ENCODE measurements at regions not wholly inside any gene's neighbourhood (a gene's known extent, or its start where the extent isn't known, plus 50 kb on each side); places are given as distances from the start of the nearest gene placed in this dataset.
"Not testable (repeated sequence)": the region's sequence is repeated elsewhere in the genome, so short reads cannot be mapped to it uniquely, and the experiment has no call there.

DNA sequence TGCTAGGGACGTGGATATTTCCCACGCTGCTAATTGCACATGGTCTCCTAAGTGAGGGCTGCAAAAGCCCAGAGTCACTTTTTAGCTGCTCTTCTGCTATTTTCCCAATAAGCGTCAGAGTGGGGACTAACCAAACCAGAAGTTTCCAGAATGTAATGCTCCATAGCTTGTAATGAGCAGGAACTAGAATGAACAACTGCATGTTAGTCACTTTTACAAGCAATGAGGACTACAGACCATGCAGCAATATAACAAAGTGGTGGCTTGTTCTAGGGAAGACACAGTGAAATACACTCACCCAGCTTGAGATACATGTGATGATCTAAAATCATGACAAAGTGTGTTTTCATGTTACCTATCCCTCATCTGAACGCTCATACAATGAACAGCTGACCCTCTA is 314.1 kb upstream of the SGK1 start:
- DNase-seq, result no peak

DNA sequence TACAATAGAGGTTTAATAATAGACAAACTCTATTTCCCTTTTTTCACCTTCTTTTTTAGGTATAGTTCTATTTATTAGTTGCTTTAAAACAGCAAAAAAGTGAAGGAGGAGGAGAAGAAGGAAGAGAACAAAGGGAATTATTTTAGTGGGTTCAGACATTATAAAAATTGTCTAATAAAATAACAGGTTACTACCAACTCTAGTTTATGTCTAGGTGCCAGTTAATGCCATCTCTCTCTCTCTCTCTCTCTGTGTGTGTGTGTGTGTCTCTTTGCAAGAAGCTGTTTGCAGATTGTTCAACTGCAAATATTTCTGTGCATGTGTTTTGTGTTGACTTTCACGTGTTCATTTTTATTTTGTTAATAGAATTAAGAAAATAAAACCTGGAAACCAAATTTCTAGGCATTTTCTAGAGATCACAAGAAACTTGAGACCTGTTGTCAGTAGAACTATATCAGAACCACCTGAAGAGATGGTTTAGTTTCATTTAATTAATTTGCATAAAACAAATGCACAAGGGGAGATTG is 313.5 kb upstream of the SGK1 start:
- DNase-seq, result no peak

DNA sequence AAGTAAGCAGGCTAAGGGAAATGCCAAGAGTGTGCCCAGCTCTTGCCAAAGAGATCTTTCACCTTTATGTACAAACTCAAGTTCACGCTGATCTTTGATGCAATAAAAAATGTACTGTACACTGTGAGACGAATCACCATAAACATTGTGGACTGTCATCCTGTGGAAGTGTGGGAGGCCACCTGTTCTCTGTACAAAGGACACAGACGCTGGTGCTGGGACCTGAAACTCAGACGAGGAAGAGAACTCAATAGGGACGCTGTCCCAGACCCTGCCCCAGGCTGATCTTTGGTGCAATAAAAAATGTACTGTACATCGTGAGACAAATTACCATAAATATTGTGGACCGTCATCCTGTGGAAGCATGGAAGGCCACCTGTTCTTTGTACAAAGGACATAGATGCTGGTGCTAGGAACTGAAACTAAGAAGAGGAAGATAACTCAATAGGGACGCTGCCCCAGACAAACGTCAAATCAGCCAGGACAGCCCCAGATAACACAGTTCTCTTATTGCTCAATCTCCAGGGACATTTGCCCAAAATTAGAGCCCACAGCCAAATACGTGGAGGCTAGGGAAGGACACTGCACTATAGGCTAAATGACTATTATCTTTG is 312.7 kb upstream of the SGK1 start:
- DNase-seq, result no peak

DNA sequence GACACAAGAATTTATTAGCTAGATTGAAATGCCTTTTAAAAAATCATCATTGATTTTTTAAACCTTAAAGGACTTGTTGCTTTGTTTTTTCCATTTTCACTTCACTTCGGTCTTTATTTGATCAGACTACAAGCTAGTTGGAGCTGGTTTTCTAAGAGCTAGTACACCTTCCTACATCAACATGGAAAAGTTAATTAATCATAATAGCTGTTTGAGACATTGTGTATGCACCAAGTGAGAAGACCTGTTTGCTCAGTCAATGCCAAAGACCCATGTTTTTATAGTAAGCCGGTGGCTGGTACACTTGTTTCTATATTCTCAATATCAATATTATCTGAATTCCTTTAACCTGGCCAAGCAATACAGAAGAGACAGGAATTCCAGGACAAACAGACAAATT is 310.2 kb upstream of the SGK1 start:
- no peak for DNase-seq

DNA sequence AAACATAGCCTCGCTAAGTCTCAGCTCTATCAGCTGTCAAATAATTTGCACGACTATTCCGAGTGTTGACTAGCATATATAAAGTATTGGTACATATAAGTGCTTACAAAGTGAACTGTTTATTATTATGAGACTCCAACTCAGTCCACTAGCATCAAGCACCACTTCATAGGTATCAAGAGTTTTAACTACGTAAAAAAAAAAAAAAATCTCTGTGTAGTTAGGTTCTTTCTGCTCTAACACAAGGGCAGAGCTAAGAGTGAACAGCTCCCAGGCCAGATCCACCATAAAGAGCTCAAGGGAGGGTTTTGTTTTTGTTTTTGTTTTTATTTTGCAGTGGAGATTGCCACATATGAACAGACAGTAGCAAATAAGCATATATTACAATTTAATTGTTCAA is 309.8 kb upstream of the SGK1 start:
- no peak for DNase-seq

DNA sequence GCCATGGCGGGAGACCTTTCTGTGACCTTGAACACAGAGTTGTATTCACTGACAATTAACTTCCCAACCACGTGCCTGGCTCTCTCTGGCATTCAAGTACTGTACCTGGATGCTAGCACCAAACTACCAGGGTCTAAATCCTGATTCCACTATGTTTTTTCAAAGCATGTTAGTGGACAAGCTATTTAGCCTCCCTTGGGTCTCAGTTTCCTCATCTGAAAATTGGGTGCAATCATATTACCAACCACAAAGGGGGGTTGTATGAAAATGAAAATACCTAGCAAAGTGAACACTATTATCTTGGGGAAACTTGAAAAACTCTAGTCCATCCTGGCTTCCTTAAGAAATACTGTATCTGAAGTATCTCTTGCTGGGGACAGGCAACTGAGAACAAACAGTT is 308.7 kb upstream of the SGK1 start:
- no peak for DNase-seq

DNA sequence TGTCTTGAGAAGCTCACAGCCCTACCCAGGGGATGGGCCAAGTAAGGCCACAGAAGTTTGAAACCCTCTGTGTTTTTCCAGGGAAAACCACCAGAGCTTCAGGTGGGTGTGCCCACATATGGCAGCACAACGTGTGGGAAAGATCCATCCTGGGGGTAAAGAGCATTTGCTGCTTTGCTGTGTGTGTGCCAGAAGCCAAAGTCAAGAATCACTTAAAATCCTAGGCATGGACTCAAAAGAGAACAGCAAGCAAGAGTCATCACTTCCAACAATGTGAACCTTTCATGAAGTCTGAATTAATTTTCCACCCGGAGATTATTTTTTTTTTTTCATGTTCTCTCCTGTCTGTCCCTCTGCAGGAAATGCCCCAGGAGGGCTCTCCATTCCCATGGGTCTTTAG is 308.2 kb upstream of the SGK1 start:
- DNase-seq, result no peak

DNA sequence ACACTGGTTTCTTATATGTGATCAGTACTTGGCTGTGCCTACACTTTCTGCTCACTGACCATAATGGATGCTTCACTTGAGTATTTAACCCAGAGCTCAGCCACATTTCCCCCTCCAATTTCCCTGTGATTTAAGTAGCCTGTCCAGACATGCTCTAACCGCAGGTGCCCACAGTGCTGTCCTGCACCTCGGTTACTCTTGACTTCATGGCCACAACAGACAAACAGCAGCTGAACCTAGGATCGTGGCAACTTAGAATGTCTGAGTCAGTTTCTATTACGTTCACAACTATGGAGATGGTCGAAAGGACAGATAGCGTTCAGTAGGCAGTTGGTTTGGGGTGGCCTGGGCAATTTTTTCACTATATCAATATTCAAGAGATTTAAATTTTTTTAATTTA is 306.9 kb upstream of the SGK1 start:
- DNase-seq, result no peak

DNA sequence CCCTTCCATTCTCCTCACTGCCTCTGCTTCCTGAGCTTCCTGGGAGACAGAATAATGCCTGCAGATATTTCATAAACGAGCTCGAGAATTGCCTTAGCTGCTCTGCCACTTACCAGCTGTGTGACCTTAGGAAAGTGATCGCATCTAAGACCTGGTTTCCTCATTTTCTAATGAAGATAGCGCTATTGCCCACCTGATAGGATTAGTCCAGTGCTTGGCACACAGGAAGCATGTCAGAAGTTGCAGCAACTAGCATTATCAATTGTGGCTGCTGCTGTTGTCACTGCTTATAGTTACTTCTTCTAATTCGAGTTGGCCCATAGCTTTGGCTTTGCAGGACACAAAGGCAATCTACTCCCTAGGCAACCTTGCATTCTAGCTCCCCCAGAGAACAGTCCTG is 305.5 kb upstream of the SGK1 start:
- DNase-seq, result no peak

DNA sequence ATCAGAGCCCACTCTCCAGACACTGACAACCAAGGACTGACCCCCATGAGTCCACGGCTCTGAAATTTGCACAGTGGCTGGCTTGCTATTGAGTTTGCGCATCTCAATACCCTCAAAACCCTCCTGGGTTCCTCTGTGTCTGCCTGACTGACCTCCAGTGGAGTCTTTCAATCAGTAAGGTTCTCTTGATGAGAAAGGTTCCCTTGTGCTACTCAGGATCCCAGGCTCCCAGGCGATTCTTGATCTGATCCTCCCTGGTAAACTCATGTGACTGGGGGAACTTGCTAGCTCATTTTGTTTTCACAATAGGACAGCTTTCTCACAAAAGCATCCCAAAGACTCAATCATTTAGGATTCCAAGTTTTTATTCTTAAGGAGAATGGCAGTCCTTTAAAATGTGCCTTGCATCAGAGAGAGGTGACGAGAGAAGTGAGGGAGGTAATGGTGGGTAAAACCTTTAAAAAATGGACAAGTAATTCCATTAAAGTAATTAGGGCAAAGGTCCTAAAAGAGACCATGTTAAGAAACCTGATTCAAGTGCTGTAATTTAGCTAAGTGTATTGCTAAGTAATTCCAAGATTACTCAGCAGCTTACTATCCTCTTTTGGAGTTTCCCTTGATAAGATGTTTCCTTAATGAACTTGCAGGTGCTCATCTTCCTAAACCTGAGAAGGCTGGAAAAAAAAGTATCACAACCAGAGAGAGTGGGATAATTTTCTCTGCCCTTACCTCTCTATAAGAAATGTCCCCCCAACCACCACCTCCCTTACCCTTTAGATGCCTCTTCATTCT is 304.7 kb upstream of the SGK1 start:
- DNase-seq, result no peak

DNA sequence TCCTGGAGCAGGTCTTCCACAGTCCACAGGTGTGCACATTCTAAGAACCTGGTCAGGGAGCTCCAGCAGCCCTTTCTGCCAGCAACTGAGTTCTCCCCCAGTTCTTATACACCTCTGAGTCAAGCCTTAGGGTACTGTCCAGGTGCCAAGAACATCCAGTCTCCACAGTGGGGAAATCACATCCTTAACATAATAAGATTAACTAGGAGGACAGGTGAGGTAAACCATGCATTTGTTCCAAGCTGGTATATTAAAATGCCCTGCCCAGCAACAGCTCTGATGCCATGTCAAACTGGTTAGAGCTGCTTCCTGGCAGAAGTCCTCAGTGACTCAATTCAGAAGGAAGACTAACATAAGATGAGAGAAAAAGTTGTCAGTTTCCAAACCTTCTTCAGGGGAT is 303.9 kb upstream of the SGK1 start:
- no peak for DNase-seq

DNA sequence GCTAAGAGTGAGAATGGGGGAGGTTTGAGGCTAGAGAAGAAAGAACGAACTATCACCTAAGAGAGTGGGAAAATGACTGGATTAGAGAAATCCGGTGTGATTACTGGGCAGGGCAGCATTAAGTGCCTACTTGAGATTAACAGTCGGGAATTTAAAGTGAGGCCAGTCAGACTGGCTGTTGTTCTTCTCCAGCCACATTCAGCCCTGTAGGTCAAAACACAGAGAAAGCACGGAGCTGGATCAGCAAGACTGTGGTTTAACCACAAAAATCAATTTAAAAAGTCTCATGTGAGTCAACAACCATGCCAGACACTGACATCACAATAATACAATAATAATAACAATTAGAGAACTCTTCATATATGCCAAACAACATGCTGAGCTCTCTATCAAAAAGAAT is 301.9 kb upstream of the SGK1 start:
- no peak for DNase-seq

DNA sequence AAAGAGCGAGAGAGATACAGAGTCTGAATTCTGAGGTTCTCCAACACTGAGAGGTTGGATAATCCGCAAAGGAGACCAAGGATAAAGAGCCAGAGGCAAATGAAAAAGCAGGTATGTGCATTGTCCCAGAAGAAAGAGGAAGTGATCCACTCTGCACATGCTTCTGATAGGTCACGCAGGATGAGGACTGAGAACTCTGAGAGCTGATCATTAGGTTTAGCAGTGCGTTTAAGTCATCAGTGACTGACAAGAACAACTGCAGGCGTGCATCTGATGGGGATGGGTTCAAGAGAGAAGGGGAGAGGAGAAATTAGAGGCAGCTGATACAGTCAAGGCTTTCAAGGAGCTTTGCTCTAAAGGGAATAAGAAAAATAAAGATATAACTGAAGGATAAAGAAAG is 301.2 kb upstream of the SGK1 start:
- no peak for DNase-seq

DNA sequence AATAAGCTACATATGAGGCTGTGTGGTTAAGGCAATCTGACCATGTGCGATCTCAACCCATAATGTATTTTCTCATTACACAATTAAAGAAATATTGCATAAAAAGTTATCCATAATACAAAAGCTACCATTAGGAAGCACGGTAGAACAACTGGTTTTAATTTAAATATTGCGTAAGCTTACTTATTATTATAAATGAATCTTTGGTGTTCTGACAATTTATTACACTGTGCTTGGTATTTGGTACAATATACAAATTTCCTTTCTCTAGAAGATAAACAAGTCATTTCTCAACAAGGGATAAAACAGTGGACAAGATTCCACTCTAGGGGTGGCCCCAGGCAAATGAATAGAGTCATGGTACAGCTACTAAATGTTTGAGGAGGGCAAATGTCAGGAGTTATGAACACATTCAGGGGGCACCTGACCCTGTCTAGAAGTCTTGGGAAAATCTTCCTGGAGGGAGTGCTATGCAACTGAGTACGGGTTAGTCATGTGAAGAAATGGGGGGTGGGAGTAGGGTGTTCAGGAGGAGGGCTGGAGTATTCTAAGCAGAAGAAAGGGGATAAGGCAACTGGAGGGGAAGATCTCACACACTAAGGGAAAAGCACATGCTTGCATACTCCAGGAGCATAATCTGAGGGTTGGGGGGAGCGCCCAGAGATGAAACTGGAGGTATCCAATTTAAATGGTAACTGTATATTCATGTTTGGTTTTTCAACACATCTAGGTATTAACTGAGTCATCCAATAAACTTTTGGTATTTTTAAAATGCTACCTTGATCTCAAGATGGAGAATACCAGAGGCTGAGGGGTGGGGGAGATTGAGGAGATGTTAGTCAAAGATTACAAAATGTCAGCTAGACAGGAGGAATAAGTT is 296.9 kb upstream of the SGK1 start:
- DNase-seq, result no peak

DNA sequence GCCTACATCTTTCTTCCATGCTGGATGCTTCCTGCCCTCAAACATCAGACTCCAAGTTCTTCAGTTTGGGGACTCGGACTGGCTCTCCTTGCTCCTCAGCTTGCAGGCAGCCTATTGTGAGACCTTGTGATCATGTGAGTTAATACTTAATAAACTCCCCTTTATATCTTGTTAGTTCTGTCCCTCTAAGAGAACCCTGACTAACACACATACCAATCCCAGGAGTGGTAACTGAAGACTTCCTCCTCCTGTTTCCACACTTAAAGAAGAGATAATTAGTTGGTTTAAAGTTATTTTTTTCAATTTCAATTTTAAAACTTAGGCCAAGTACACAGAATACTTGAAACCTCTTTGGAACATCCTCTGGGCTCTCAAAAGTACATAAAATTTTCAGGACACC is 294.2 kb upstream of the SGK1 start:
- DNase-seq, result not testable (repeated sequence)

DNA sequence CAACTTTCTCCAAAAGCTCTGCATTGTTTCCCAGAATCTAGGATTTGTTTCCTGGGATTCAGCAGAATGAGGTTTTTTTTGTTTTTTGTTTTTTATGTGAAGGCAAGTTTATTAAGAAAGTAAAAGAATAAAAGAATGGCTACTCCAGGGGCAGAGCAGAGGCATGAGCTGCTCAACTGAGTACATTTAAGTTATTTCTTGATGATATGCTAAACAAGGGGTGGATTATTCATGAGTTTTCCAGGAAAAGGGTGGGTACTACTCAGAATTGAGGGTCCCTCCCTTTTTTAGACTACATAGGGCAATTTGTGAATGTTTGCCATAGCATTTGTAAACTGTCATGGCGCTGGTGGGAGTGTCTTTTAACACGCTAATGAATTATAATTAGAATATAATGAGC is 292.5 kb upstream of the SGK1 start:
- DNase-seq, result no peak

DNA sequence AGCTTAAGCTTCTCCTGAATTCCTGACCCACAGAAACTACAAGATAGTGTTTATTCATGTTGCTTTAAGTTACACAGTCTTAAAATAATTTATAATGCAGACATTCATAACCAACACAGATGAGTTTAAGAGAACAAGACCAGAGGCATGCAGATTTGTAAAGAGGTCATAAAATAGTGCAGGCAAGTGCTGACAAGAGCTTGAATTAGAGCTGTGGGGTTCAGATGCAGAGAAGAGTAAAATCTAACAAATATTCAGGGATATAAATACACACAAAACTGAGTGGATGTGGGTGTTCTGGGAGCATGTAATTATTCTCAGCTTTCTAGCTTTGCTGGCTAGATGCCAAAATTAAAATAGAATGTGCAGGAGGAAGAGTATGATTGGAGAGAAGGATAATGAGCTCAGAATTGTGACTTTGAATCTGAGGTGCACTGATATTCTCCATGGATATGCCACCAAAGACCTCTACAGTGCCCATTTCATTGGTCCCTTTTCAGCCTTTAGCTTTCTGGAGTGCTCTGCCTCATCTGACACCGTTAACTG is 291.9 kb upstream of the SGK1 start:
- no peak for DNase-seq

DNA sequence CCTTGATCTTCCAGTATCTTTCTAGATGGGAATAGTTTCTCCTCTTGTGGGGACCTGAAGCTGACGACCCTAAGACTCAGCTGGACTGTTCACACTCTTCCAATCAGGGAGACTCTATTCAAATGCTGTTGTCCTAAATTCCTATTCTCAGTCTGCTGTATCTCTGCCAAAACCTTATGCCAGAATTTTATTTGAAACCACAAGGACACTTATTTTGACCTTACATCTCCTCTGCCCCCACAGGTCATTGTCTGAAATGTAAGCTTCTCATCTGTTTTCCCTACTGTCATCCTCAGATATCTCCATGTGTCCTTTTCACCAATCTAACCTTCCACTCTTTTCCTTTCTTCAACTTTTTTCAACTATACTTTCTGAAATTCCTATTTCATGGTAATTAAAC is 289.5 kb upstream of the SGK1 start:
- DNase-seq, result no peak

DNA sequence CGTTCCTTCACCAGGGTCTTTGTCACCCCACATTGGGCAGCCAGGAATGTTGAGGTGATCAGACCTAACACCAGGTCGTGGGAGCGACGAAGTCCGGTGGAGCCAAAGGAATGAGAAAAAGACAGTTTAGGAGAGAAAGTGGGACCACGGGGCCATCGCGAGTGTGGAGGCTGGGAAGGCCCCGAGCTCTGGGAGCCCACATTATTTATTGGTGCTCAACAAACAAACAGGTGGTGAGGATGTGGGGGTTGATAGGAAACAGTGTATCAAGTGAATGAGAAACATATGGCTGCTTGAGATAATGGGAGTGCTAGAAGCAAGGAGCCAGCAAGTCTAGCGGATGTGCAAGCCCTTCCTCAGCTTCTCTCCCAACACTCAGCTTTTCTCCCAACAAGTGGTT is 287.1 kb upstream of the SGK1 start:
- DNase-seq, result no peak

DNA sequence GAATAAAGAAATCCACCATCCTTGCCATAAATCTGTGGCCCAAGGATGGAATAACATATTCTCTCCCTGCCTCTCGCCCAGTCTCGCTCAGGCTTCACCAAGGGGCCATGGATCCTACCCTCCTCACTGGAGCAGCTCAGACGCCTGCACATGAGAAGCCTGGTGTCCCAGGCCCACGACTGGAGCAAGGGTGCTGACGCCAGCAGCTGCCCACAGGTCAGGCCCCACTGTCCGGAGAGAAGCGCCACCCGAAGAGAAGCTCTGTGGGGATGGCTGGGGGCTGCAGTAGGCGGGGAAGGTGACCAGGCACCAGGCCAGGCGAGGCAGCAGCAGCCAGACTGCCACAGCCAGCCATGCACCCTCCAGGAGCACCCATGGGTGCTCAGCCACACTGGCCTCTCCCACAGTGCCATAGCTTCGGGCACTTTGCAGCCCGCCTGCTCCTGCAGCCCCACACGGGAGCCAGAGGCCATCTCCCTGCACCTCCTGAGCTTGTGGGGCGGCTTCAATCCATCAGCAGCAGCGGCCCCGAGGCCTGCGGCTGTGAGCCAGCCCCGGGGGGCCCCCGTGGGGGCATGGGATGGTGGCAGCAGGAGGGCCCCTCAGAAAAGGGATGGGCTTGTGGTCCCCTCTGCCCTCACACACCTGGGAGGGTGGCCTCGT is 286.2 kb upstream of the SGK1 start:
- no peak for DNase-seq

DNA sequence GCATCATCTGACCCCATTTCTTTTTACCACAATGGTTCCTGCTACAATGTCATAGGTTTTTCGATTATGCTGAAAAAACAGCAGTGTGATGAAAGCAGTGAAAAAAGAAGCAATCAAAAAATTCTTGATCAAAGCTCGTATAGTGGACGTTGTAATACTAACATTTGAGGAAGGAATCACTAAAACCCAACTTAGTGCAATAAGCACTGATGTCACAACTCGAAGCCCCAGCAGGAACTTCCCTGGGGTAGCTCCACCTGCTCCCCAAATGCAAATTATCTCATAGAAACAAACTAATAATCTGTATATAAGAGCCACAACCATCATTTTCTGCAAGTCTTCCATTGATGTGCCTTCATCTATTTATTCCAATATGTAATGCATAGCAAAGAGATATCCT is 285.6 kb upstream of the SGK1 start:
- no peak for DNase-seq

DNA sequence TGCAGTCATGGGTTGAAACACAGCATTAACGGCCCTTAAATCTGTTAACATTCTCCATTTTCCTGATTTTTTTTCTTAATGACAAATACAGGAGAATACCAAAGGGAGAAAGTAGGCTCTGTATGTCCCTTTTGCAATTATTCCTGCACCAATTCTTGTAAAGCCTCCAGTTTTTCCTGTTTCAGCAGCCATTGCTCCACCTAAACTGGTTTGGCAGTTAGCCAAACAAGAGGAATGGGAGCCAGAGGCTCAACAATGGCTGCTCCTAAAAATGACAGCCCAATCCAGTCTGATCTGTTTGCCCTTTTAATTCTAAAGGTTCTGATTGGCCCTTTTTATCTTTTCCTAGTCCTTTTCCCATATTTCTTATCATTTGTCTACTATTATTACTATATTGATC is 284.2 kb upstream of the SGK1 start:
- DNase-seq, result no peak

DNA sequence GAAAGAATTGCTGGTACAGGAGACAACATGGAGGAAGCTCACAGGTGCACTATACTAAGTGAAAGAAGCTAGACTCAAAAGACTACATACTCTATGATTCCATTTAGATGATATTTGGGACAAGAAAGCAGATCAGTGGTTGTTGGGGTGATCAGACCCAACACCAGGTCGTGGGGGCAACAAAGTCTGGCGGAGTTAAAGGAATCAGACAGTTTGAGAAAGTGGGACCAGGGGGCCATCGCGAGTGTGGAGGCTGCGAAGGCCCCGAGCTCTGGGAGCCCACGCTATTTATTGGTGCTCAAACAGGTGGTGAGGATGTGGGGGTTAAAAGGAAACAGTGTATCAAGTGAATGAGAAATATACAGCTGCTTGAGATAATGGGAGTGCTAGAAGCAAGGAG is 282.8 kb upstream of the SGK1 start:
- no peak for DNase-seq
